ENCODE measurements at regions not wholly inside any gene's neighbourhood (a gene's known extent, or its start where the extent isn't known, plus 50 kb on each side); places are given as distances from the start of the nearest gene placed in this dataset.
A peak's percentile ranks its signal among the peaks of the same experiment; 100 is the strongest.
"Not testable (repeated sequence)": the region's sequence is repeated elsewhere in the genome, so short reads cannot be mapped to it uniquely, and the experiment has no call there.

- not testable (repeated sequence) for DNase-seq
Measured at GRCh38 chr14:45551240-45551820, 298.3 kb upstream of the MIS18BP1 start.

GRCh38 chr14:45531022-45531421 is 278.0 kb upstream of the MIS18BP1 start:
- no peak for DNase-seq

- DNase-seq: peak; percentile 80
Measured at GRCh38 chr14:45526715-45527549, 273.9 kb upstream of the MIS18BP1 start.

- no peak for DNase-seq
Measured at GRCh38 chr14:45519766-45520165, 266.8 kb upstream of the MIS18BP1 start.

DNA sequence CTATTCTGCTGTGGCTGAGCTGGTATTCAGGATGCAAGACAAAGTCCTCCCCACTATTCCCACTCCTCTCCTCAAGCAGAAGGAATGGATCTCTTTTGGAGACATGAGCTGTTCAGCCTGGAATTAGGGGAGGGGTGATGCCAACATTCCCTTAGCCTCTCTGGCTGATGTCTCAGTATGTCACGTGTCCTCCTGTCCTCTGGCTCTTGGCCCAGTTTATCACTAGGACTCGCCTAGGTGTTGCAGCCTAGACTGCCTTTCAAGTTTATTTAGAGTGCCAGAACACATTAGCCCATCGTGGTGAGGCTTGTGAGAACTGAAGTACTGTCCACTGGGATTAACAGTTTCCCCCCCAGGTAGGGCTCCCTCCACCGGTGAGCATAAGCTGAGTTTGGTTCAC is 239.9 kb upstream of the MIS18BP1 start:
- DNase-seq: no peak

GRCh38 chr14:45491914-45492313 is 238.9 kb upstream of the MIS18BP1 start:
- DNase-seq: no peak

GRCh38 chr14:45486599-45486998 is 233.6 kb upstream of the MIS18BP1 start:
- no peak for DNase-seq

GRCh38 chr14:45467023-45467422 is 214.0 kb upstream of the MIS18BP1 start:
- no peak for DNase-seq

DNA sequence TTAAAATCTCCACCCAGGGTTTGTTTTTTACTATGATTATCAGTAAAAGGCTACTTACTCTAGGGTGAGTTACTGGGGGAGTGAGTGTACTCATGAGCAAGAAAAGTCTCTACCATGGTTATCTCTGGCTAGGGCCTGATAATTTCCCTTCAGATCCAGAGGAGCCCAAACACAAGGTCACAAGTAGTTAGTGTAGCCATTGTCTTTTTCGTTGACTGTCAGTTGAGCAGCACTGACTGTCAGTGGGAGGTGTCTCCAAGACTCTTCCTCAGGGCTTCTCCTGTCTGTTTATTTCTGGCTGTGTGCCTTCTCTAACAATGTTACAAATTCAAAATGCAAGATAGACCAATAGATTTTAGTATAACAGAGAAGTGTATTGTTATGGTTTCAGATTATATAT is 181.2 kb upstream of the MIS18BP1 start:
- no peak for DNase-seq

- DNase-seq: peak; percentile 71
Measured at GRCh38 chr14:45426685-45427282, 173.8 kb upstream of the MIS18BP1 start.

- DNase-seq: no peak
Measured at GRCh38 chr14:45406942-45407341, 153.9 kb upstream of the MIS18BP1 start.

- DNase-seq: no peak
Measured at GRCh38 chr14:45400950-45401640, 148.1 kb upstream of the MIS18BP1 start.

GRCh38 chr14:45400509-45400908 is 147.5 kb upstream of the MIS18BP1 start:
- no peak for DNase-seq

DNA sequence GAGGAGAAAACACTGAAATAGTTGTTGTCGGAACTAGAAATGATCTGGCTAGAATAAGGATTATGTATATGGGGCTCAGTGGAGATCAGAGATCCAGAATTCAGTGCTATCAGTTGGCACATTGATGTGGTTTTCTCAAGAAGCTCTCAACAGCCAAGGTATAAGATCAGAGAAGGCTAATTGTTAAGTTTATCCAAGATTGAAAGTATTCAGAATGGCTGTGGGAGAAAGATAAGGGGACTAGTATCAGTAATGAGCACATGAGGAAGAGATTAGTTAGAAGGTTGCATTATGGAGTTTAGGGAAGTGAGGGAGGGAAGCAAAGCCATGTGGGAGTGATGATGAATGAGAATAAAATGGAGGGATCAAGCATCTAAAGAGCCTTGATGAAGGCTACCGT is 128.1 kb upstream of the MIS18BP1 start:
- DNase-seq: peak; percentile 93

DNA sequence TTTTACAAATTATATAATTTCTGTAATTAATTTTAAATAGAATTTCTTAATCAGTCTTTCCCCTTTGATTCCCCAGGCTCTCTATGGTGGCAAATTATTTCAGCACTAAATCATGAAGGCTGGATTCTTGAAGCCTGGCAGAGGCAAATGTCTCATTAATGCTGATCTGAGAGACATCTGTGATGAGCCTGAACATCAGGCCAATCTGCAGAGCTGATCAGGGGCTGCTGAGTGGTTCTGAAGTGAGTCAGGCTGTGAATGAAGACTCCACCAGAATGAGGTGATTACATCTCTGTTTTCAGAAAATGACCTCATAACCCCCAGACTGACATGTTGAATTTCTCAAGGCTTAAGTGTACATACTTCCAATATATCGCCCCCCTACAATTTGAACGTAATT is 124.2 kb upstream of the MIS18BP1 start:
- DNase-seq: peak; percentile 47

DNA sequence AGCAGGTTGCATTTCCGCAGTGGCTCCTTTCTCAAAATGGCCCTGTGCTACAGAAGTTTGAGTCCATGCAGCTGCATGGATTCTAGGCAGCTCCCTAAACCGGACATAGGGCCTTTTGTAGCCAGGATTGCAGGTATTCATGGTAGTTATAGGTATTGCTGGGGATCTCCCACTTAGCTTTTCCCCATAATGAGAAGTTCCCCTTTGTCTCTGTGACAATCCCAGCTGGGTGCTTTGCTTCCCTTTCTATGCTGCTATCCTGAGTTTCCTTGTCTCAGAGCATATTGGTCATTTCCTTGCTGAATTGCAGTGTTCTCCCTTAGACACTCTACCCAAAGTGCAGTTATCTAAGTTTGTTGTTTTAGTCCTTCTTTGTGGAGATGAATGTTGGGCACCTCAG is 120.9 kb upstream of the MIS18BP1 start:
- DNase-seq: no peak

- peak; percentile 12 for DNase-seq
Measured at GRCh38 chr14:45364565-45365156, 111.7 kb upstream of the MIS18BP1 start.

GRCh38 chr14:45362505-45362904 is 109.5 kb upstream of the MIS18BP1 start:
- no peak for DNase-seq

- no peak for DNase-seq
Measured at GRCh38 chr14:45361727-45362126, 108.7 kb upstream of the MIS18BP1 start.

- no peak for DNase-seq
Measured at GRCh38 chr14:45359746-45360145, 106.7 kb upstream of the MIS18BP1 start.

DNA sequence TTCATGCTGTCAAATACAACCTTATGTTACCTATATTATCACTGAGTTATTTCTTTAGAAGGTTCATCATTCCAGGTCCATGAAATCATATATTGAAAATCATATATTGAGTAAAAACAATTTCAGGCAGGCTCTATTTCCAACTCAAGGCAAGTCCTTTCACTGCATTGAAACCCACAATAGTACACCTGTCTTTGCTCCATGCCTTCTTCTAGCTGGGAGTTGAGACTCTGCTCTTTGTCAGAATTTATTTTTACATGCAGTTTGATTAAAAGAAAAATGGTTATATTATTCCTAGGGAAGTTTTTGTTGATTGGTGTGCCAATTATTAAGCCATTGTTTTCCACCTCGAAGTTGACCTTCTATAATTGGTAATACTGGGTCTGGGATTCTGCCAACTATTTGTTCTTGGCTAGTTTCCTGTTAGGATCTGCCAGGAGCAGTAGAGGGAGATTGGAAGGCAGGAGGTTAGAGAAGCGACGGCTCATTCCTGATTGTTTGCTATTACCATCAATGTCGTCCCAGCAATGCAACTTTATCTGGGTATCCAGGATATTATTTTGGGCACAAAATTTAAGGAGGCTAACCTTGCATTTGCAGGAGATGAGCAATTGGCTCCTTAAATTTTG is 79.5 kb upstream of the MIS18BP1 start:
- DNase-seq: no peak

- DNase-seq: no peak
Measured at GRCh38 chr14:45308745-45309397, 55.9 kb upstream of the MIS18BP1 start.
